ENCODE measurements at regions not wholly inside any gene's neighbourhood (a gene's known extent, or its start where the extent isn't known, plus 50 kb on each side); places are given as distances from the start of the nearest gene placed in this dataset.
"Not testable (repeated sequence)": the region's sequence is repeated elsewhere in the genome, so short reads cannot be mapped to it uniquely, and the experiment has no call there.

GRCh38 chr2:64887565-64887964 lies 101.6 kb upstream of the SLC1A4 start:
- DNase-seq, result no peak

- peak; percentile 29 for DNase-seq
Measured at GRCh38 chr2:64888591-64889309, 100.4 kb upstream of the SLC1A4 start.

DNA sequence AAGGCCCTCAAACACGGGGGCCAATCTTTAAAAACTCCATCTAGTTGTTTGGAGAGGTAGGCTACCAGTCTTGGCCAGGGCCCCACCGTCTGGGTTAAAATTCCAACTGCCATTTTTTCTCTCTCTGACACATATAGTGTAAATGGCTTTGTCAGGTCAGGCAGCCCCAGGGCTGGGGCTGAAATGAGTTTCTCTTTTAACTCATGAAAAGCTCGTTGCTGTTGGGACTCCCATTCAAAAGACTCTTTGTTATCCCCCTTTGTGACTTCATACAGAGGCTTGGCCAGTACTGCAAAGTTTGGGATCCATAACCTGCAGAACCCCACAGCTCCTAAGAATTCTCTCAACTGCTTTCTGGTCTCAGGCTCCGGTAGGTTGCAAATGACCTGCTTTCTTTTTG lies 99.4 kb upstream of the SLC1A4 start:
- no peak for DNase-seq

DNA sequence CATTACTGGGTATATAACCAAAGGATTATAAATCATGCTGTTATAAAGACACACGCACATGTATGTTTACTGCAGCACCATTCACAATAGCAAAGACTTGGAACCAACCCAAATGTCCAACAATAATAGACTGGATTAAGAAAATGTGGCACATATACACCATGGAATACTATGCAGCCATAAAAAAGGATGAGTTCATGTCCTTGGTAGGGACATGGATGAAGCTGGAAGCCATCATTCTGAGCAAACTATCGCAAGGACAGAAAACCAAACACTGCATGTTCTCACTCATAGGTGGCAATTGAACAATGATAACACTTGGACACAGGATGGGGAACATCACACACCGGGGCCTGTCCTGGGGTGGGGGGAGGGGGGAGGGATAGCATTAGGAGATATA lies 92.6 kb upstream of the SLC1A4 start:
- DNase-seq, result not testable (repeated sequence)

DNA sequence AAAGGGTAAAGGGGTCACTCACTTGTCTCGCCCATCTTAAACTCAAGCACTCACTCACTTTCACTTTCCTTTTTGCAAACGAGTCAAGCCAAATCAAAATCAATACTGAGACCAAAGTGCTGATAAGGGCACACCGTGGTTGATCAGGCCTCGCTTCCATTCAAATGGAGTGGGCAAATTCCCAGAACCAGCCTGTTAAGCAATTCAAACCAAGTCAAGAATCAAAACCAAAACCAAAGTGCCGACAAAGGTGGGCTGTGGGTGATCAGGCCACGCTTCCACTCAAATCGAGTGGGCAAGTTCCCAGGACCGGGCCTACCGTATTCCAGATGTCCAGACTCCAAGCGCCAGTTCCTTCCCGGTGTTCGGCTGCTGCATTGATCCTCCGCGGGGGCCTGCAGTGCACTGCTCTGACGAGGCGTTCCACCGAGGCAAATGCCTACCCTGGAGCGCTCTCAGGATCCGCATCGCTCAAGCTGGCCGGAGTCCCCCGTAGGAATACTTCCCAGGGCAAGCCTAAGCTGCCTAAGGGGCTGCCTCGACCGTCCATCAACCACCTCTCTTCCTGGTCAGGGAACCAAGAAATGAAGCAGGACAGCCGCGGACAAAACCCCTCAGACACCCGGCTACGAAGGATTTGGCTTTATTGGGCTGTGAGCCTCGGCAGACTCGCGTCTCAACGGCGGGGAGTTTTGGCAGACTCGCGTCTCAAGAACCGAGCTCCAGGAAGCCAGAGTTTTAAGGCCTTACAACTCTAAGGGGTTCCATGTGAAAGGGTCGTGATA lies 89.9 kb upstream of the SLC1A4 start:
- no peak for DNase-seq

DNA sequence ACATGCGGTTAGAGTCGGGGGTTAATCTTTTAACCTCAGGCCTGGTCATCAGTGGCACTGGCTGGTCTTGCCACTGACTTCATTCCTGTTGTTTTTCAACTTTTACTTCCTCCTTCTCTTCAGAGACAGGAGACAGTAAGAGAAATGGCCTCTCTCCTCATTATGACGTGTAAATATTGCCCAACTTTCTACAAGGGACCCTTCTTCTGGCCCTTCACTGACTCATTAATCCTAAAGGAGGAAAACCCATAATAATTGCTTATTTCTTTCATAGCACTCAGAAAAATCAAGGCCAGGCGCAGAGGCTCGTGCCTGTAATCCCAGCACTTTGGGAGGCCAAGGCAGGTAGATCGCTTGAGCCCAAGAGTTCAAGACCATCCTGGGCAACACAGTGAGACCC lies 89.3 kb upstream of the SLC1A4 start:
- not testable (repeated sequence) for DNase-seq

- no peak for DNase-seq
Measured at GRCh38 chr2:64904413-64905329, 84.5 kb upstream of the SLC1A4 start.

DNA sequence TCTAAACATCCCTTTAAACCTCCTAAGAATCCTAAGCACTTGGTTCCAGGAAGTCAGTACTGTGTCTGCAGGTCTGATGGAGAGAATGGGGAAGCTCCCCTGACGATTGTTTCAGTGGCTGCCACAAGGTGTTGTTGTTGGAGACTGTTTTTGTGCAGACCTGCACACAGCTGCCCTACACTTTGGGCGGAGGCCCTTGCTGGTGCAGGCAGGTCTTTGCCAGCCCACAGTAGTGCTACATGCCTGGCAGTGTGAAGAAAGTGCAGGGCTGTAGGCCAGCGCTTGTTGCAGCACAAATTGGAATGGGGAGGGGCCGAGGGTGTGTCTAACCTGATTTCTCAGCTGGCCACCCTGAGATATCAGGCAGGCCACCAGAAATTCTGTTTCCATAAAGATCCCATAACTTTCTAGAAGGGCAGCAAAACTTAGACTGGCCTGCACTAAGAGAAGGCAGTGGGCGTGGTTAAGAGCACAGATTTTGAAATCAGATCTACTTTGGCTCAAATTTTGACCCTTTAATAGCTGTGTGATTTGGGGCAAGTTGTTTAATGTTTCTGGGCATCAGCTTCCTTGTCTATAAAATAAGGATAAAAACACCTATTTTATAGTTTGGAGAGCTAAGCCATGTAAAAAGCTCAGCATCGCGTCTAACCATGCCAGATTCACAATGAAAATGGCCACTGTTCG lies 83.7 kb upstream of the SLC1A4 start:
- DNase-seq, result no peak

- DNase-seq, result no peak
Measured at GRCh38 chr2:64906853-64907536, 82.2 kb upstream of the SLC1A4 start.

DNA sequence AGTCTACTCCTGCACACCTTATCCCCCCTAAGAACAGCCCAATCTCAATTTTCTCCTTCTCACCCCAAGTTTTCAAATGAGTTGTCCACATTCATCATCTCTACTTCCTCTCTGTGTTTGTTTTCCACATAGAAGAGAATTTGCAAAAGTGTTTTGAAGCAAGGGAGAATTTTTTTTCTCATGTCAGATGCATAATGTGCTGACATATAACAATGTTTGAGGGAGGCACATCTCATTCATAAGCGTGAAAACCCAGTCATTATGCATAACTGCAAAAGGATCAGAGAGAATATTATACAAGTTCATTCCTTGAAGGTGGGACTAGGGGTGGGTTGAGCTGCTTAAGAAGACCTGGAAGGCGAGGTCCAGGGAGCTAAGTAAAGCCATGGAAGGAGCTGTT lies 80.8 kb upstream of the SLC1A4 start:
- DNase-seq, result no peak

- DNase-seq, result no peak
Measured at GRCh38 chr2:64910523-64910922, 78.7 kb upstream of the SLC1A4 start.

DNA sequence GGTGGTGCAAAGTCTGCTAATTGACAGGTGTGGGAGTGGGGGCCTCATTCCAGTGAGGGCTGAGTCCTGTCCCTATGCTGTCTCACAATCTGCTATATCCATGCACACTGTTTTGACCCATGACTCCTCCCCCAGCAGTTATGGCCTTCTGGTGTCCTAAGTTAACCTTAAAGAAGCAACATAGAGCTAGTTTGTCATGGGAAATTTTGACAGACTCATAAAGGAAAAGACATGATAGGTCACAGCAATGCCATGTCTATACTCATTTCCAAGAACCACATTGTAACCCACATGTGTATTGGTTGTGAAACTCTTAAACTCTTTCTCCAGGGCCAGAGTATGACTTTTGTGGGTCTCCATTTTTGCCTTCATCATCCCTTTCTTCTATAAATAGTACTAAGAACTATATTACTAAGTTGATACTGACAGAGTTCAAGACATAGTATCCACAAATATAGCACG lies 78.2 kb upstream of the SLC1A4 start:
- no peak for DNase-seq

DNA sequence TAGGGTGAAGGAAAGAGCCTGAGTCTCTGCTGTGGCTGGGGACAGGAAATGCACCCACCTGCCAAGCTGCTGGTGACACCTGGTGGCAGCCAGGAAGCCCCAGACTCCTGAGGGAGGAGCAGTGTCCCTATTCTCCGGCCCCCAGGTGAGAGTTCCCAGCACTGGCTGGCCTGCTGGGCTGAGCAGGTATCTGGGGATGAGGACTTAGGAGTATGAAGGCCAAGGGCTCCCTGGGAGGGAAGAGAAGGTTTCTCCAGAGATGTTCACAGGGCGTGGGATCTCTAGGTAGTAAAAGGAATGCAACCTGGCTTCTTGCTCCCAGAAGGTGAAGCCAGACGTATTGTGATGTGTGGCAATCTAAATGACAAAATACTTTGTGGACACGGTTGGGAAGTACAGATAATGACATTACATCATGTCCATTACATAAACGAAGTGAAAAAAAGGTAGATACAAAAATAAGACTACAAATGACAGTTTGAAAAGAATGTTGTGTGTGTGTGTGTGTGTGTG lies 75.8 kb upstream of the SLC1A4 start:
- DNase-seq, result no peak

- DNase-seq, result no peak
Measured at GRCh38 chr2:64914247-64914646, 75.0 kb upstream of the SLC1A4 start.

- DNase-seq, result no peak
Measured at GRCh38 chr2:64914735-64915509, 74.3 kb upstream of the SLC1A4 start.

DNA sequence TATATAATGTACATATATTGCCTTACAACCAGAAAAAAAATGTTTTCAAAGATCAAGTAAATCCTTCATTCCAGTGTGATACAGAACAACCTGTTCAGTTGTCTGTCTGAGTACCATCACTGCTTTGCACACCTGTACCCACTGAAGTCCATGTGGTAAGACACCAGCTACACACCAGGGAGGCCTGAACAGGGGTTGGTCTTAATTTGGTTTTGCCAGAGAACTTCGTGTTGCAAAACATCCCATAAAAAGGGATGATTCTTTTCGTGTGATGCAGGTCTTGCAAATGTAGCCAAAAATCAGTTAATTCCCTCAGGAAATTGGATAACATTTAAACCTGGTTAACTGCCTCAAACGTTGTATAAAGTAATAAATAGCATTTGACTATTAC lies 73.7 kb upstream of the SLC1A4 start:
- DNase-seq, result no peak

GRCh38 chr2:64918220-64918886 lies 70.8 kb upstream of the SLC1A4 start:
- DNase-seq, result no peak

DNA sequence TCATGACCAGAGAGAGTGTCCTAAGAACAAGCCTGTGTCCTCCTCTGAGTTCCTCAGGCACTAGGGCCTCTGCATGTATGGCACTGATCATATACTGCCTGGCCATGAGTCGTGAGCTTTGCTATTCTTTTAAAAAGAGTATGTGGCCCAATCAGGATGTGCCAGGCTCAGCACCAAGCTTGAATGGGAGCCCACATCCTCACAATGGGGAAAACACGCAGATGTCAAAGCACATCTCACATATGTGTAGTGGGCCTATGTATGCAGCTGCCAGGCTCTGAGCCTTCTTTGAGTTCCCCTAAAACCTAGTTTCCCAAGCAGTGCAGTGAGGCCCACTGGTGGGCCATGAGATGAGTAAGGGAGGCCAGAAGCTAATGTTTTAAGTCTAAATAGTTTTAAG lies 69.9 kb upstream of the SLC1A4 start:
- no peak for DNase-seq

GRCh38 chr2:64922482-64923384 lies 66.5 kb upstream of the SLC1A4 start:
- DNase-seq, result no peak

- DNase-seq, result no peak
Measured at GRCh38 chr2:64923385-64923710, 65.9 kb upstream of the SLC1A4 start.
